ENCODE measurements at regions not wholly inside any gene's neighbourhood (a gene's known extent, or its start where the extent isn't known, plus 50 kb on each side); places are given as distances from the start of the nearest gene placed in this dataset.

DNA sequence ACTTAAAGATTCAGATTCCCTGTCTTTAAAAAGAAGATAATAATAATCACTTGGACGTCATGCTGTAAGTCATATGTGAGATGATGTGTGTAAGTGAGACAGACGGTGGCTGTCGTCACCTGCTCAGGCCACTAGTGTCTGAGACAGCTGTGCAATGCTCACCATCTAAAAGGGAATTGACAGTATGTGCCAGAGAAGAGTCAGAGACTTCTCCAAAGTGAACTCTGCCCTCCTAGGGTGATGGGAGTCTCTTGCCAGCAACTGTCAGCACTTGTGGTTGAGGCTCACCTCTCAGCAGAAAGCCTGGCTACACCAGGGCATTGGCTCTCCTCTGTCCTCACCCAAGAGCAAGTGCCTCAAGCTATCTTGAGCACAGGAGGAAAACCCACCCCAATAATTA, 131.6 kb upstream of the DNAJC10 start (continued):
- TF ChIP-seq, protein P1, sequence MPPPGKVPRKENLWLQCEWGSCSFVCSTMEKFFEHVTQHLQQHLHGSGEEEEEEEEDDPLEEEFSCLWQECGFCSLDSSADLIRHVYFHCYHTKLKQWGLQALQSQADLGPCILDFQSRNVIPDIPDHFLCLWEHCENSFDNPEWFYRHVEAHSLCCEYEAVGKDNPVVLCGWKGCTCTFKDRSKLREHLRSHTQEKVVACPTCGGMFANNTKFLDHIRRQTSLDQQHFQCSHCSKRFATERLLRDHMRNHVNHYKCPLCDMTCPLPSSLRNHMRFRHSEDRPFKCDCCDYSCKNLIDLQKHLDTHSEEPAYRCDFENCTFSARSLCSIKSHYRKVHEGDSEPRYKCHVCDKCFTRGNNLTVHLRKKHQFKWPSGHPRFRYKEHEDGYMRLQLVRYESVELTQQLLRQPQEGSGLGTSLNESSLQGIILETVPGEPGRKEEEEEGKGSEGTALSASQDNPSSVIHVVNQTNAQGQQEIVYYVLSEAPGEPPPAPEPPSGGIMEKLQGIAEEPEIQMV (tag; conservative IDR thresholded peaks at IDR 0.05; ENCODE audit: low read depth), result no peak
- TF ChIP-seq ZNF175 (CRISPR knock-in tag; IDR thresholded peaks at IDR 0.05; ENCODE audit: low read depth) (no peak), SMAD3 (CRISPR knock-in tag; conservative IDR thresholded peaks at IDR 0.05) (no peak), ZNF253 (CRISPR knock-in tag; conservative IDR thresholded peaks at IDR 0.05) (no peak), HNRNPK (IDR thresholded peaks at IDR 0.05; ENCODE audit: low read depth, low read length, poor library complexity, severe bottlenecking) (no peak), EP400 (IDR thresholded peaks at IDR 0.05) (no peak), CCAR2 (IDR thresholded peaks at IDR 0.05; ENCODE audit: low read depth, low read length) (no peak)
- TF ChIP-seq, protein P2, sequence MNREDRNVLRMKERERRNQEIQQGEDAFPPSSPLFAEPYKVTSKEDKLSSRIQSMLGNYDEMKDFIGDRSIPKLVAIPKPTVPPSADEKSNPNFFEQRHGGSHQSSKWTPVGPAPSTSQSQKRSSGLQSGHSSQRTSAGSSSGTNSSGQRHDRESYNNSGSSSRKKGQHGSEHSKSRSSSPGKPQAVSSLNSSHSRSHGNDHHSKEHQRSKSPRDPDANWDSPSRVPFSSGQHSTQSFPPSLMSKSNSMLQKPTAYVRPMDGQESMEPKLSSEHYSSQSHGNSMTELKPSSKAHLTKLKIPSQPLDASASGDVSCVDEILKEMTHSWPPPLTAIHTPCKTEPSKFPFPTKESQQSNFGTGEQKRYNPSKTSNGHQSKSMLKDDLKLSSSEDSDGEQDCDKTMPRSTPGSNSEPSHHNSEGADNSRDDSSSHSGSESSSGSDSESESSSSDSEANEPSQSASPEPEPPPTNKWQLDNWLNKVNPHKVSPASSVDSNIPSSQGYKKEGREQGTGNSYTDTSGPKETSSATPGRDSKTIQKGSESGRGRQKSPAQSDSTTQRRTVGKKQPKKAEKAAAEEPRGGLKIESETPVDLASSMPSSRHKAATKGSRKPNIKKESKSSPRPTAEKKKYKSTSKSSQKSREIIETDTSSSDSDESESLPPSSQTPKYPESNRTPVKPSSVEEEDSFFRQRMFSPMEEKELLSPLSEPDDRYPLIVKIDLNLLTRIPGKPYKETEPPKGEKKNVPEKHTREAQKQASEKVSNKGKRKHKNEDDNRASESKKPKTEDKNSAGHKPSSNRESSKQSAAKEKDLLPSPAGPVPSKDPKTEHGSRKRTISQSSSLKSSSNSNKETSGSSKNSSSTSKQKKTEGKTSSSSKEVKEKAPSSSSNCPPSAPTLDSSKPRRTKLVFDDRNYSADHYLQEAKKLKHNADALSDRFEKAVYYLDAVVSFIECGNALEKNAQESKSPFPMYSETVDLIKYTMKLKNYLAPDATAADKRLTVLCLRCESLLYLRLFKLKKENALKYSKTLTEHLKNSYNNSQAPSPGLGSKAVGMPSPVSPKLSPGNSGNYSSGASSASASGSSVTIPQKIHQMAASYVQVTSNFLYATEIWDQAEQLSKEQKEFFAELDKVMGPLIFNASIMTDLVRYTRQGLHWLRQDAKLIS (CRISPR knock-in tag; IDR thresholded peaks at IDR 0.05), result no peak

All from K562 (cell line).